Ovary (tissue), 7 donors: ENCODE measurements at regions not wholly inside any gene's neighbourhood (a gene's known extent, or its start where the extent isn't known, plus 50 kb on each side); places are given as distances from the start of the nearest gene placed in this dataset.
"Not testable (repeated sequence)": the region's sequence is repeated elsewhere in the genome, so short reads cannot be mapped to it uniquely, and the experiment has no call there.

Experiments used
- DNase-seq, 5 donors: peaks; one replicate each; pipeline ENCODE4 v3.0.0-alpha.2; 2019 to 2020
- H3K27ac ChIP-seq, 2 donors: fragments of 200-600 bp; one replicate each; pipeline versions ENCODE4 v1.5.1 to v1.8.0; 2019 to 2022
- H3K27me3 ChIP-seq: fragments of 200-600 bp; one replicate; pipeline ENCODE4 v1.8.0; 2022
- H3K36me3 ChIP-seq: fragments of 200-600 bp; sonication (generic); one replicate; pipeline ENCODE4 v1.5.1; 2019
- H3K4me1 ChIP-seq: one replicate; pipeline ENCODE4 v1.8.1; 2013; ENCODE audit warnings: mild to moderate bottlenecking, moderate library complexity; ENCODE audit not compliant: insufficient read depth
- H3K4me3 ChIP-seq: fragments of 200-600 bp; sonication (generic); one replicate; pipeline ENCODE4 v1.5.1; 2017
- H3K9me3 ChIP-seq, 2 donors: fragments of 200-600 bp in 1 of 2; sonication (generic) in 1 of 2; one replicate each; pipeline versions ENCODE4 v1.5.1 to v1.8.1; 2013 to 2019; ENCODE audit warnings: mild to moderate bottlenecking in 1 of 2, moderate library complexity in 1 of 2
- EP300 ChIP-seq: sonication (generic); formaldehyde crosslinking; IDR thresholded peaks from one replicate; pipeline ENCODE4 v1.6.1; 2017; ENCODE audit warnings: antibody characterized with exemption
- POLR2A ChIP-seq: fragments of 450-650 bp; IDR thresholded peaks from one replicate; pipeline ENCODE4 v1.6.1; 2017; ENCODE audit warnings: antibody characterized with exemption, mild to moderate bottlenecking, moderate library complexity
- WGBS, 3 donors: extraction: QIAGEN DNeasy Blood & Tissue Kit in 1 of 3; methylation state at CpG; one replicate each; pipeline versions ENCODE4 v1.1.5 to v1.1.7; 2013 to 2017; 5-methylcytosine and 5-hydroxymethylcytosine counted together
- intact Hi-C, 4 donors: fragments of 100-400 bp; cut with DNase I; formaldehyde crosslinking; loops; one replicate each; pipeline versions ENCODE4 v1.11.0 to v1.15.1; 2022 to 2023
- TF ChIP-seq, protein P1 (sequence below), 3 donors: fragments of 450-650 bp in 2 of 3; fragments of 200-600 bp in 1 of 3; IDR thresholded peaks; one replicate each; pipeline versions ENCODE4 v1.5.1 to v1.8.0; 2016 to 2022; ENCODE audit warnings: antibody characterized with exemption in 3 of 3, mild to moderate bottlenecking in 1 of 3
- donor health status: DM: no; HTN: no; CAD: no; lungs with moderate emphysema.
- donor health status: DM: no; HTN: no; CAD: no.
- donor health status: Bipolar disorder and iron deficiency.
- donor health status: DM: no; HTN: no; CAD: no.
- donor health status: DM: yes; HTN: yes; CAD: no.

DNA sequence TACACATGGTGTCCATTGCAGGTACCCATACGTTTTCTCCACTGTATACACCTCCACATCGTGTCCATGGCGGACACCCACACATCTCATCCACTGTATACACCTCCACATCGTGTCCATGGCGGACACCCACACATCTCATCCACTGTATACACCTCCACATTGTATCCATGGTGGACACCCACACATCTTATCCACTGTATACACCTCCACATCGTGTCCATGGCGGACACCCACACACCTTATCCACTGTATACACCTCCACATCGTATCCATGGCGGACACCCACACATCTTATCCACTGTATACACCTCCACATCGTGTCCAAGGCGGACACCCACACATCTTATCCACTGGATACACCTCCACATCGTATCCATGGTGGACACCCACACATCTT is 50.4 kb upstream of the TTC34 start:
- H3K27ac ChIP-seq, H3K27me3 ChIP-seq, H3K36me3 ChIP-seq, DNase-seq, H3K4me1 ChIP-seq, H3K9me3 ChIP-seq, intact Hi-C loops, H3K4me3 ChIP-seq: not testable (repeated sequence)
- WGBS, 3 donors: 85 to 91% (median 86%) methylated on average over 12 of the region's 12 CpGs

DNA sequence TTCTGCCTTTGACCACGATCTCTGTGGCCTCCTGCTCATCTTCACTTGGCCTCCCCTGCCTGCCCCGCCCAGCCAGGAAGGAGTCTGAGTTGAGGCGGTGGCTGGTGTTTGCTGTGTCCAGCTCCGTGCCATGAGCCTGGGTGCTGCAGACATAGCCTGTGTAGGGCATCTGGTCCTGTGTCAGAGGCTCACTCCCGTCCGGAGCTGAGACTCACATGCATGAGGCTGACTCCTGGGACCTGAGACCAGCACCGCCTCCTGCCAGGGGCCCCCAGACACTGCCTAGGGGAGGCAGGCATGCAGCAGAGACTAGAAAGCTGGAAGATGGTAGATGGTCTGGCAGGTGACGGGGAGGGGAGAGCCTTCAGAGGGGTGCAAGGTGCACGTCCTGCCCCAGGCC is 52.2 kb upstream of the TTC34 start:
- no peak for DNase-seq
- Histone ChIP-seq H3K27ac (no peak overlapping the region), H3K4me1 (peaks cover 2% of the 10 kb centered on the region), H3K27me3 (no peaks in the 10 kb centered on the region), H3K36me3 (no peaks in the 10 kb centered on the region), H3K4me3 (no peak overlapping the region), H3K9me3 (no peaks in the 10 kb centered on the region)
- 60 to 70% (median 68%) methylated on average over 9 of the region's 9 CpGs for WGBS, 3 donors
- intact Hi-C loops: no loop called here
- TF ChIP-seq EP300 (no peak), POLR2A (no peak)
- TF ChIP-seq, protein P1, sequence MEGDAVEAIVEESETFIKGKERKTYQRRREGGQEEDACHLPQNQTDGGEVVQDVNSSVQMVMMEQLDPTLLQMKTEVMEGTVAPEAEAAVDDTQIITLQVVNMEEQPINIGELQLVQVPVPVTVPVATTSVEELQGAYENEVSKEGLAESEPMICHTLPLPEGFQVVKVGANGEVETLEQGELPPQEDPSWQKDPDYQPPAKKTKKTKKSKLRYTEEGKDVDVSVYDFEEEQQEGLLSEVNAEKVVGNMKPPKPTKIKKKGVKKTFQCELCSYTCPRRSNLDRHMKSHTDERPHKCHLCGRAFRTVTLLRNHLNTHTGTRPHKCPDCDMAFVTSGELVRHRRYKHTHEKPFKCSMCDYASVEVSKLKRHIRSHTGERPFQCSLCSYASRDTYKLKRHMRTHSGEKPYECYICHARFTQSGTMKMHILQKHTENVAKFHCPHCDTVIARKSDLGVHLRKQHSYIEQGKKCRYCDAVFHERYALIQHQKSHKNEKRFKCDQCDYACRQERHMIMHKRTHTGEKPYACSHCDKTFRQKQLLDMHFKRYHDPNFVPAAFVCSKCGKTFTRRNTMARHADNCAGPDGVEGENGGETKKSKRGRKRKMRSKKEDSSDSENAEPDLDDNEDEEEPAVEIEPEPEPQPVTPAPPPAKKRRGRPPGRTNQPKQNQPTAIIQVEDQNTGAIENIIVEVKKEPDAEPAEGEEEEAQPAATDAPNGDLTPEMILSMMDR (IDR thresholded peaks at IDR 0.05): no peak

DNA sequence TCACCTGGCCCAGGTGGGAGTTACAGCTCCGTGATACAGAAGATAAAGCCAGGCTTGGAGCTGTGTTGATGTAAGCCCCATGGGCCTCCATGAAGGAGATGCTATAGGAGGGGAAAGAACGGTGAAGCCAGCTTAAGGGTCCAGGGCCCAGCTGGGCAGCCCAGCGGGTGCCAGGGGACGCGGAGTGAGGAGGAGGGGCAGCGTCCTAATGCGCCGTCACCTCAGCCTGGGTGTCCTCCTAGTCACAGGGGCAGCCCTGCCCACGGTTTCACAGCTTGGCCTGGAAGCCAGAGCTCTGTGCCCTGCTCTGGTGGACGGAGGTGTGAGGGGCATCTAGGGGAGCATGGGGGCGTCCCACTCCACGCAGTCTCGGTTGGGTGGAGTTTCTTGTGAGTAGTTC is 52.7 kb upstream of the TTC34 start:
- no peak overlapping the region for H3K27ac ChIP-seq
- no peak for DNase-seq
- intact Hi-C loops: no loop called here
- no peaks in the 10 kb centered on the region for H3K36me3 ChIP-seq
- H3K27me3 ChIP-seq: no peaks in the 10 kb centered on the region
- peaks cover 2% of the 10 kb centered on the region for H3K4me1 ChIP-seq
- WGBS, 3 donors: 72 to 85% (median 81%) methylated on average over 13 of the region's 13 CpGs
- TF ChIP-seq POLR2A (no peak), EP300 (no peak)
- no peaks in the 10 kb centered on the region for H3K9me3 ChIP-seq
- H3K4me3 ChIP-seq: no peak overlapping the region

DNA sequence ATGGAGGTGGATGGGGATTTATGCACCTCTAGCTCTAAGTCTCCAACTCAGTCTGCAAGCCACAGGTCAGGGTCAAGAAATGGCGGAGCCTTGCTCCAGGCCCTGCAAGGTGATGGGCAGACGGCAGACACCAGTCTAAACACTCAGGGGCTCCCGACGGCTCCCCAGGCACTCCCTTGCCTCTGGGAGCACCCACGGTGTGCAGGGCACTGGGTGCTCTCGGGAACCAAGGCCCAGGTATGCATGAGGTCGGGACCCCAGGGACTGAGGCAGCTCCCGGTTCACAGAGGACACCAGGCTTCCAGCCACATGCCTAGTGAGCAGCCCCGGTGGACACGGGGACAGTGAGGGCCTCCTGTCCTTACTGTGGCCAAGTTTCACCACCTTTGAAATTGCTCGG is 53.1 kb upstream of the TTC34 start:
- 66 to 78% (median 74%) methylated on average over 9 to 11 of the region's 11 CpGs for WGBS, 3 donors
- no peaks in the 10 kb centered on the region for H3K9me3 ChIP-seq
- H3K4me3 ChIP-seq: no peak overlapping the region
- no peaks in the 10 kb centered on the region for H3K36me3 ChIP-seq
- no peak overlapping the region for H3K27ac ChIP-seq
- TF ChIP-seq, protein P1 (IDR thresholded peaks at IDR 0.05): no peak
- TF ChIP-seq EP300 (no peak), POLR2A (no peak)
- intact Hi-C loops: no loop called here
- peaks cover 2% of the 10 kb centered on the region for H3K4me1 ChIP-seq
- no peaks in the 10 kb centered on the region for H3K27me3 ChIP-seq
- no peak for DNase-seq

DNA sequence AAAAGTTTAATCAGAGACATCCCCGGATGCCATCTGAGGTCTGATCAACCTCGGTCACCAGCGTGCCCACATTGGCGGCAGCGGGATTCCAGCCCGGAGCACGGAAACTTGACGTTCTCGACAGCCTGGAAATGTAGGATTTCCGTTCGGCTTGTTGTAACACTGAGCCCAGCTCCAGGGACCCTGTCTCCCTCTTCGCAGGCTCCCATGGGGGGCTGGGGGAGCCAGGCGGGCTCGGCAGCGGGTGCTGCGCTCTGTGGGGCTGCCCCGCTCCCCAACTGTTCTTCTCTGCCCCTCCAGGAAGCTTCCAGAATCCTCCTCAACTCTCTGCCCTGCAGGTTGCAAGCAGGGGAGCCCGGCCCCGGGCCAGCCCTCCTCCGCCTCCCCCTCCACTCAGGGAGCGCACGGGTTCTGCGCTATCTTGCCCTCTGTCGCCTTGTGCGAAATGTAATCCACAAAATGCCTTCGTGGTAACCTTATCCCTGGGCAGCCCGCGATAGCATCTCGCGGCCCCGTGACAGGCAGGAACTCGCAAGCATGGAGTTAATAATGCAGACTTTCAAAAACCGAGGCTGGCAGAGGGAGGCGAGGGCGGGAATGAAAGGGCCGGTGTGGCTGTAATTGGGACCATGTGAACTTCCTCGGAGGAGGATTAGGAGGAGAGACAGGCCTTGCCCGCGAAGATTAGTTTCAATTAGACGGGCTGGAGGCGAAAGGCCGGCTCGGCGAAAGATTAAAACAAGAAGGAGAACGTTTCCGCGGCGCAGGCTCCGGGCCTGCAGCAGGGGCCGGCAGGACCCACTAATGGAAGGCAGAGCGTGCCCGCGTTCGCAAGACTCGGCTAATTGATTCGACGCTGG is 53.9 kb upstream of the TTC34 start:
- DNase-seq: no peak
- Histone ChIP-seq H3K36me3 (no peaks in the 10 kb centered on the region), H3K4me1 (peaks cover 2% of the 10 kb centered on the region), H3K4me3 (no peak overlapping the region), H3K9me3 (no peaks in the 10 kb centered on the region), H3K27me3 (no peaks in the 10 kb centered on the region), H3K27ac (no peak overlapping the region)
- intact Hi-C loops: no loop called here
- TF ChIP-seq EP300 (no peak), POLR2A (no peak)
- TF ChIP-seq, protein P1 (IDR thresholded peaks at IDR 0.05): no peak
- 24 to 29% (median 27%) methylated on average over 53 to 57 of the region's 57 CpGs for WGBS, 3 donors
